CD14-positive monocyte (primary cell): ENCODE measurements at regions not wholly inside any gene's neighbourhood (a gene's known extent, or its start where the extent isn't known, plus 50 kb on each side); places are given as distances from the start of the nearest gene placed in this dataset.

Experiments used
- DNase-seq, 3 donors: peaks; one replicate each; pipeline ENCODE4 v3.0.0-alpha.2; 2011 to 2022
- H2AFZ ChIP-seq: 2 replicates; pipeline ENCODE4 v1.6.0; 2012; ENCODE audit warnings: mild to moderate bottlenecking, low read depth, low read length, inconsistent platforms; ENCODE audit not compliant: insufficient read depth, poor library complexity, severe bottlenecking
- H3K27ac ChIP-seq, 2 donors: 1 replicate in 1 of 2; 2 replicates in 1 of 2; pipeline ENCODE4 v1.5.1; 2012 to 2013; ENCODE audit warnings: low read length in 2 of 2, control low read depth in 1 of 2, inconsistent platforms in 1 of 2, low read depth in 1 of 2, mild to moderate bottlenecking in 1 of 2
- H3K27me3 ChIP-seq, 2 donors: one replicate each; pipeline versions ENCODE4 v1.6.0 to v1.6.1; 2011 to 2013; ENCODE audit warnings: low read length in 2 of 2; ENCODE audit not compliant: control insufficient read depth in 2 of 2, insufficient read depth in 2 of 2
- H3K36me3 ChIP-seq, 2 donors: replicated peaks in 1 of 2; 1 replicate in 1 of 2; 2 replicates in 1 of 2; pipeline versions ENCODE4 v1.5.1 to v1.6.1; 2012 to 2013; ENCODE audit warnings: low read length in 2 of 2, control low read depth in 1 of 2, inconsistent platforms in 1 of 2, mild to moderate bottlenecking in 1 of 2; ENCODE audit not compliant: insufficient read depth in 2 of 2, control insufficient read depth in 1 of 2
- H3K4me1 ChIP-seq, 2 donors: 1 replicate in 1 of 2; 2 replicates in 1 of 2; pipeline versions ENCODE4 v1.5.1 to v1.6.1; 2012 to 2013; ENCODE audit warnings: low read length in 2 of 2, control low read depth in 1 of 2, inconsistent platforms in 1 of 2, mild to moderate bottlenecking in 1 of 2, moderate library complexity in 1 of 2; ENCODE audit not compliant: insufficient read depth in 2 of 2, control insufficient read depth in 1 of 2
- H3K4me2 ChIP-seq: replicated peaks from 2 replicates; pipeline ENCODE3; 2012; ENCODE audit warnings: low read length, moderate library complexity, mild to moderate bottlenecking; ENCODE audit not compliant: poor library complexity, severe bottlenecking; ENCODE audit errors: extremely low read depth
- H3K4me3 ChIP-seq, 3 experiments: fragments of 200-600 bp in 1 of 3; sonication (generic) in 1 of 3; replicated peaks in 1 of 3; 1 replicate in 2 of 3; 2 replicates in 1 of 3; pipeline ENCODE4 v1.5.1; 2011 to 2013; ENCODE audit warnings: low read length in 3 of 3, mild to moderate bottlenecking in 3 of 3, control low read depth in 2 of 3, low read depth in 2 of 3, inconsistent platforms in 1 of 3, moderate library complexity in 1 of 3
- H3K79me2 ChIP-seq: 2 replicates; pipeline ENCODE4 v1.6.0; 2012; ENCODE audit warnings: mild to moderate bottlenecking, control low read depth, inconsistent platforms, low read length, moderate library complexity; ENCODE audit not compliant: insufficient read depth
- H3K9ac ChIP-seq: 2 replicates; pipeline ENCODE4 v1.6.0; 2017; ENCODE audit warnings: low read length, mild to moderate bottlenecking; ENCODE audit not compliant: insufficient read depth, poor library complexity, severe bottlenecking
- H3K9me3 ChIP-seq, 2 donors: replicated peaks in 1 of 2; 1 replicate in 1 of 2; 2 replicates in 1 of 2; pipeline versions ENCODE4 v1.5.1 to v1.6.1; 2012 to 2013; ENCODE audit warnings: low read length in 2 of 2, control low read depth in 1 of 2; ENCODE audit not compliant: control insufficient read depth in 1 of 2, insufficient read depth in 1 of 2
- H4K20me1 ChIP-seq: 2 replicates; pipeline ENCODE4 v1.6.0; 2012; ENCODE audit warnings: mild to moderate bottlenecking, low read length, control low read depth, moderate library complexity; ENCODE audit not compliant: insufficient read depth
- H3K27ac Mint-ChIP-seq, 7 donors: one replicate each; pipeline ENCODE4 v1.8.0; 2020; ENCODE audit warnings: mild to moderate bottlenecking in 7 of 7, mixed read lengths in 7 of 7, moderate library complexity in 6 of 7, inconsistent platforms in 2 of 7
- H3K27me3 Mint-ChIP-seq, 3 donors: one replicate each; pipeline ENCODE4 v1.8.0; 2021 to 2022; ENCODE audit warnings: low read depth in 3 of 3, mild to moderate bottlenecking in 3 of 3, mixed read lengths in 3 of 3, moderate library complexity in 3 of 3, inconsistent platforms in 1 of 3
- H3K36me3 Mint-ChIP-seq, 2 donors: one replicate each; pipeline ENCODE4 v1.8.0; 2020; ENCODE audit warnings: mixed read lengths in 2 of 2, inconsistent platforms in 1 of 2, mild to moderate bottlenecking in 1 of 2
- H3K4me1 Mint-ChIP-seq: one replicate; pipeline ENCODE4 v1.8.0; 2020; ENCODE audit warnings: mild to moderate bottlenecking, mixed read lengths
- H3K4me3 Mint-ChIP-seq, 2 donors: one replicate each; pipeline ENCODE4 v1.8.0; 2020; ENCODE audit warnings: mild to moderate bottlenecking in 2 of 2, mixed read lengths in 2 of 2, moderate library complexity in 1 of 2
- H3K9me3 Mint-ChIP-seq, 7 donors: one replicate each; pipeline ENCODE4 v1.8.0; 2020 to 2022; ENCODE audit warnings: mixed read lengths in 7 of 7, mild to moderate bottlenecking in 6 of 7, moderate library complexity in 6 of 7, inconsistent platforms in 2 of 7
- WGBS: methylation state at CpG from one replicate; pipeline ENCODE4 v1.1.5; 2013; ENCODE audit warnings: missing lambda C conversion rate; ENCODE audit not compliant: insufficient coverage; 5-methylcytosine and 5-hydroxymethylcytosine counted together
- intact Hi-C, 2 donors: fragments of 100-400 bp; cut with micrococcal nuclease; formaldehyde crosslinking; loops; one replicate each; pipeline versions ENCODE4 v1.15.0 to v1.15.1; 2023
- TF ChIP-seq, protein P1 (sequence below): fragments of 200-600 bp; IDR thresholded peaks from one replicate; pipeline ENCODE4 v1.8.0; 2022; ENCODE audit warnings: antibody characterized with exemption, mild to moderate bottlenecking

DNA sequence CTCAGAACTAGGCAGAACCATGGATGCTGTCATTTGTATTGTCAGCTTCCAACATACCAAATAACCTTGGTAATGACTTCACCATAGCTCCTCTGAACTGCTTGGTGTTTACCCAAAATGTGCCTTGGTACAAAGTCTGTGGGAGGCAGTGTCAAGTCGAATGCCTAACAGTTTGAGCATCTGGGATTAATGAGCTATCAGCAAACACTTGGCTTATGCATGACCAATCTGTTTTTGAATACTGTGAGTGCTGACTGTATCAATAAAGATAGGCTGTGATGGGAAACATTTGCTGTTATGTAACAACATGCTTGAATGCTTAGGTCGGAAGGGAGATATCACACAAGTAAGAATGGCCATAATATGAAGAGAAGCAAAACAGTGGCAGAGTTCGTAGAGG is 455.4 kb downstream of the CMPK2 start:
- H3K27ac ChIP-seq, result no peak overlapping the region
- Mint-ChIP-seq H3K9me3 (peaks cover 0 to 6% (median 2%) of the 10 kb centered on the region in 7 donors), H3K4me3 (no peak overlapping the region), H3K36me3 (no peaks in the 10 kb centered on the region), H3K27ac (no peak overlapping the region), H3K4me1 (no peaks in the 10 kb centered on the region), H3K27me3 (no peaks in the 10 kb centered on the region)
- H3K4me2 ChIP-seq, result no peak overlapping the region
- H3K27me3 ChIP-seq, result no peaks in the 10 kb centered on the region
- H3K9me3 ChIP-seq, result no peaks in the 10 kb centered on the region
- intact Hi-C loops, result no loop called here
- no peaks in the 10 kb centered on the region for H4K20me1 ChIP-seq
- TF ChIP-seq, protein P1, sequence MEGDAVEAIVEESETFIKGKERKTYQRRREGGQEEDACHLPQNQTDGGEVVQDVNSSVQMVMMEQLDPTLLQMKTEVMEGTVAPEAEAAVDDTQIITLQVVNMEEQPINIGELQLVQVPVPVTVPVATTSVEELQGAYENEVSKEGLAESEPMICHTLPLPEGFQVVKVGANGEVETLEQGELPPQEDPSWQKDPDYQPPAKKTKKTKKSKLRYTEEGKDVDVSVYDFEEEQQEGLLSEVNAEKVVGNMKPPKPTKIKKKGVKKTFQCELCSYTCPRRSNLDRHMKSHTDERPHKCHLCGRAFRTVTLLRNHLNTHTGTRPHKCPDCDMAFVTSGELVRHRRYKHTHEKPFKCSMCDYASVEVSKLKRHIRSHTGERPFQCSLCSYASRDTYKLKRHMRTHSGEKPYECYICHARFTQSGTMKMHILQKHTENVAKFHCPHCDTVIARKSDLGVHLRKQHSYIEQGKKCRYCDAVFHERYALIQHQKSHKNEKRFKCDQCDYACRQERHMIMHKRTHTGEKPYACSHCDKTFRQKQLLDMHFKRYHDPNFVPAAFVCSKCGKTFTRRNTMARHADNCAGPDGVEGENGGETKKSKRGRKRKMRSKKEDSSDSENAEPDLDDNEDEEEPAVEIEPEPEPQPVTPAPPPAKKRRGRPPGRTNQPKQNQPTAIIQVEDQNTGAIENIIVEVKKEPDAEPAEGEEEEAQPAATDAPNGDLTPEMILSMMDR, result no peak
- H3K36me3 ChIP-seq, result no peaks in the 10 kb centered on the region
- H3K79me2 ChIP-seq, result no peaks in the 10 kb centered on the region
- no peak for DNase-seq
- H3K9ac ChIP-seq, result no peak overlapping the region
- WGBS, result 89% methylated on average over 2 of the region's 3 CpGs
- no peak overlapping the region for H2AFZ ChIP-seq
- H3K4me3 ChIP-seq, result no peak overlapping the region
- H3K4me1 ChIP-seq, result no peaks in the 10 kb centered on the region

DNA sequence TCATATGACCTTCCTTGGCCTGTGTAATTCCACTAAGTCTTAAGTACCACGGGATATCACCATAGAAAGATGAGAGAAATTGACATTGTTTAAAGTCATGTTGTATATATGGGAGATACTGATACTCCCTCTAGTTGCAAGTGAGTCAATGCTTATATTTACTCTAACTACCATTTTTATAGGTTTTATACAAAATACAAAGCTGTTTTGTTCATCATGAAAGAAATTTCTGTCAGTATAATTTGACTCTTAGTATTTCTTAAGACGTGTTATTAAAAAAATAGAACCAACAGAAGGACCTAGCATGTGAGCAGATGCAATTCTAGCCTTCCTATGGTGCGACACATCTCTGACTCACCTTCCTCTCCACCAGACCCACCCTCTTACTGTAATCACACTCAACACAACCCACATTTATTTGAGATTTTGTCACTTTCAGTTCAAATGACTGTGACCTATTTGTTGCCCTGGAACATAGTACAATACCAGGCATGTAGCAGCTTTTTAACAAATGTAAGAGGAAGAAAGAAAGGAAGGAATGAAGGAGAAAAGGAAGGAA is 453.1 kb downstream of the CMPK2 start:
- Histone ChIP-seq H3K4me2 (no peak overlapping the region), H3K79me2 (no peaks in the 10 kb centered on the region), H3K9ac (no peak overlapping the region), H3K9me3 (no peaks in the 10 kb centered on the region), H3K27me3 (no peaks in the 10 kb centered on the region), H2AFZ (no peak overlapping the region), H3K4me3 (no peak overlapping the region), H4K20me1 (no peaks in the 10 kb centered on the region), H3K4me1 (no peaks in the 10 kb centered on the region), H3K36me3 (no peaks in the 10 kb centered on the region), H3K27ac (no peak overlapping the region)
- TF ChIP-seq, protein P1, result no peak
- no peaks in the 10 kb centered on the region for H3K27me3 Mint-ChIP-seq
- H3K36me3 Mint-ChIP-seq, result no peaks in the 10 kb centered on the region
- H3K4me1 Mint-ChIP-seq, result no peaks in the 10 kb centered on the region
- H3K9me3 Mint-ChIP-seq, result peaks cover 0 to 6% (median 2%) of the 10 kb centered on the region in 7 donors
- H3K4me3 Mint-ChIP-seq, result no peak overlapping the region
- no peak overlapping the region for H3K27ac Mint-ChIP-seq
- DNase-seq, result no peak
- intact Hi-C loops, result no loop called here
- 100% methylated on average over 1 of the region's 3 CpGs for WGBS
